ENCODE measurements at regions not wholly inside any gene's neighbourhood (a gene's known extent, or its start where the extent isn't known, plus 50 kb on each side); places are given as distances from the start of the nearest gene placed in this dataset.

DNA sequence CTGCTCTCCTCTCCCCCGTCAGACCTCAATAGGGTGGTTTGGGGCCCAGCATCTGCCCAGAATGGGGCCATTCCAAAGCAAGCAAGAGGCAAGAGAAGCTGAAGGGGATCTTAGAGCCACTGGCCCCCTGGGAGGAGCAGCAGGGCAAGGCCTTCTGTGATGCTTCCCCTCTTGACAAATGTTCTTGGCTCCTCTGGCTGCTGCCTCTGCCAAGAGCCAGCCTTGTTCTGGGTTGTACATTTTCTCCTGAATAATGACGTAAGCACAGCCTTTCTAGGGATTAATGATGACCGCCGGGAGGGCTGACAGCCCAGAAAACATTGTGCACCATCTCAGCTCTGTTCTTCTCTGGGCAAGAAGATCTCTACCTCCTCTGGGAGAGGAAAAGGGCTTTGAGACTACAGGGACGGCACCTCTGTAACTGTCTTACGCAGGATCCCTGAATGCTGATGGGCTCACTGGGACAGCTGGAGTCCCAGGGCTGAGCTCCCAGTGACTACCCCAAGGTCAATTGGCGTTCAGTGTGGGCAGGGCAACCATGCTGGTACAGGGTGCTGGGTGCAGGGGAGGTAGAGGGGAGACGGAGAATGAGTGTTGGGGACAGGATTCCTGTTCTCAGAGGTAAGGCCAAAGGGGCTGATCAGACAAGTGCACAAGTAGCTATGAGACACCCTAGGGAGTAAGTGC is 253.3 kb downstream of the FAM43A start:
- Histone ChIP-seq H4K20me1 (ENCODE audit: insufficient read depth, low read length) (no peaks in the 10 kb centered on the region), H3K9me3 (ENCODE audit: low read length) (no peaks in the 10 kb centered on the region), H3K4me3 (replicated peaks in 1 of 3; ENCODE audit: insufficient read depth in 1 of 3, low read depth in 2 of 3, low read length in 3 of 3) (no peak overlapping the region), H3K4me1 (ENCODE audit: insufficient read depth, low read length) (no peaks in the 10 kb centered on the region), H3K36me3 (replicated peaks in 1 of 2; ENCODE audit: control insufficient read depth in 1 of 2, insufficient read depth in 2 of 2, low read length in 2 of 2) (no peaks in the 10 kb centered on the region), H3K79me2 (ENCODE audit: insufficient read depth, low read length) (no peaks in the 10 kb centered on the region), H3K4me2 (ENCODE audit: low read depth, low read length) (no peak overlapping the region), H3K27ac (ENCODE audit: extremely low read length, insufficient read depth, low read length) (no peak overlapping the region), H3K27me3 (ENCODE audit: control insufficient read depth in 1 of 2, insufficient read depth in 2 of 2, low read length in 2 of 2) (peaks cover 0 to 38% of the 10 kb centered on the region in 2 experiments; a peak in 3 of 5 replicates), H2AFZ (ENCODE audit: low read length) (no peak overlapping the region), H3K9ac (ENCODE audit: insufficient read depth, low read depth, low read length) (no peak overlapping the region)
- in situ Hi-C loops (cut with HindIII; ENCODE audit: extremely low pct_ligation_motif_present, low pct_unique_long_range_greater_than_20kb): no loop called here
- no peak for DNase-seq (ENCODE audit: low spot score)
- no peak for ATAC-seq
- FAIRE-seq: no peak
- intact Hi-C loops (cut with micrococcal nuclease; ENCODE audit: unreplicated experiment): no loop called here
- no TSS peak for BruUV-seq (replicated peaks)
- CTCF ChIA-PET (ENCODE audit: low intra/inter-chr PET ratio, low total read pairs): no interaction called here
- WGBS (ENCODE audit: low lambda C conversion rate): 28% methylated on average over 6 of the region's 8 CpGs
- POLR2A ChIA-PET: no interaction called here
- TF ChIP-seq SALL1 (CRISPR knock-in tag; IDR thresholded peaks at IDR 0.05) (no peak), ZNF768 (CRISPR knock-in tag; IDR thresholded peaks at IDR 0.05) (no peak), KDM2A (CRISPR knock-in tag; IDR thresholded peaks at IDR 0.05; ENCODE audit: borderline replicate concordance, low read depth) (no peak), ZFP41 (CRISPR knock-in tag; IDR thresholded peaks at IDR 0.05; ENCODE audit: borderline replicate concordance) (no peak), SMAD9 (CRISPR knock-in tag; IDR thresholded peaks at IDR 0.05) (no peak), ZNF569 (CRISPR knock-in tag; IDR thresholded peaks at IDR 0.05; ENCODE audit: borderline replicate concordance) (no peak), NR2F2 (IDR thresholded peaks at IDR 0.05; ENCODE audit: borderline replicate concordance, low read depth) (no peak), ZNF383 (CRISPR knock-in tag; IDR thresholded peaks at IDR 0.05; ENCODE audit: borderline replicate concordance) (no peak), FIP1L1 (IDR thresholded peaks at IDR 0.05; ENCODE audit: borderline replicate concordance, insufficient read depth, low read depth, low read length) (no peak), TBL1XR1 (IDR thresholded peaks at IDR 0.05; ENCODE audit: borderline replicate concordance, low read length, partially characterized antibody) (no peak)
- TF ChIP-seq, protein P1, sequence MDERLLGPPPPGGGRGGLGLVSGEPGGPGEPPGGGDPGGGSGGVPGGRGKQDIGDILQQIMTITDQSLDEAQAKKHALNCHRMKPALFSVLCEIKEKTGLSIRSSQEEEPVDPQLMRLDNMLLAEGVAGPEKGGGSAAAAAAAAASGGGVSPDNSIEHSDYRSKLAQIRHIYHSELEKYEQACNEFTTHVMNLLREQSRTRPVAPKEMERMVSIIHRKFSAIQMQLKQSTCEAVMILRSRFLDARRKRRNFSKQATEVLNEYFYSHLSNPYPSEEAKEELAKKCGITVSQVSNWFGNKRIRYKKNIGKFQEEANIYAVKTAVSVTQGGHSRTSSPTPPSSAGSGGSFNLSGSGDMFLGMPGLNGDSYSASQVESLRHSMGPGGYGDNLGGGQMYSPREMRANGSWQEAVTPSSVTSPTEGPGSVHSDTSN (CRISPR knock-in tag; IDR thresholded peaks at IDR 0.05): no peak
- TF ChIP-seq, protein P2, sequence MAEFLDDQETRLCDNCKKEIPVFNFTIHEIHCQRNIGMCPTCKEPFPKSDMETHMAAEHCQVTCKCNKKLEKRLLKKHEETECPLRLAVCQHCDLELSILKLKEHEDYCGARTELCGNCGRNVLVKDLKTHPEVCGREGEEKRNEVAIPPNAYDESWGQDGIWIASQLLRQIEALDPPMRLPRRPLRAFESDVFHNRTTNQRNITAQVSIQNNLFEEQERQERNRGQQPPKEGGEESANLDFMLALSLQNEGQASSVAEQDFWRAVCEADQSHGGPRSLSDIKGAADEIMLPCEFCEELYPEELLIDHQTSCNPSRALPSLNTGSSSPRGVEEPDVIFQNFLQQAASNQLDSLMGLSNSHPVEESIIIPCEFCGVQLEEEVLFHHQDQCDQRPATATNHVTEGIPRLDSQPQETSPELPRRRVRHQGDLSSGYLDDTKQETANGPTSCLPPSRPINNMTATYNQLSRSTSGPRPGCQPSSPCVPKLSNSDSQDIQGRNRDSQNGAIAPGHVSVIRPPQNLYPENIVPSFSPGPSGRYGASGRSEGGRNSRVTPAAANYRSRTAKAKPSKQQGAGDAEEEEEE (CRISPR knock-in tag; IDR thresholded peaks at IDR 0.05; ENCODE audit: borderline replicate concordance): no peak
- TF ChIP-seq, protein P3, sequence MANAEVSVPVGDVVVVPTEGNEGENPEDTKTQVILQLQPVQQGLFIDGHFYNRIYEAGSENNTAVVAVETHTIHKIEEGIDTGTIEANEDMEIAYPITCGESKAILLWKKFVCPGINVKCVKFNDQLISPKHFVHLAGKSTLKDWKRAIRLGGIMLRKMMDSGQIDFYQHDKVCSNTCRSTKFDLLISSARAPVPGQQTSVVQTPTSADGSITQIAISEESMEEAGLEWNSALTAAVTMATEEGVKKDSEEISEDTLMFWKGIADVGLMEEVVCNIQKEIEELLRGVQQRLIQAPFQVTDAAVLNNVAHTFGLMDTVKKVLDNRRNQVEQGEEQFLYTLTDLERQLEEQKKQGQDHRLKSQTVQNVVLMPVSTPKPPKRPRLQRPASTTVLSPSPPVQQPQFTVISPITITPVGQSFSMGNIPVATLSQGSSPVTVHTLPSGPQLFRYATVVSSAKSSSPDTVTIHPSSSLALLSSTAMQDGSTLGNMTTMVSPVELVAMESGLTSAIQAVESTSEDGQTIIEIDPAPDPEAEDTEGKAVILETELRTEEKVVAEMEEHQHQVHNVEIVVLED (CRISPR knock-in tag; IDR thresholded peaks at IDR 0.05; ENCODE audit: borderline replicate concordance): no peak
- TF ChIP-seq, protein P4, sequence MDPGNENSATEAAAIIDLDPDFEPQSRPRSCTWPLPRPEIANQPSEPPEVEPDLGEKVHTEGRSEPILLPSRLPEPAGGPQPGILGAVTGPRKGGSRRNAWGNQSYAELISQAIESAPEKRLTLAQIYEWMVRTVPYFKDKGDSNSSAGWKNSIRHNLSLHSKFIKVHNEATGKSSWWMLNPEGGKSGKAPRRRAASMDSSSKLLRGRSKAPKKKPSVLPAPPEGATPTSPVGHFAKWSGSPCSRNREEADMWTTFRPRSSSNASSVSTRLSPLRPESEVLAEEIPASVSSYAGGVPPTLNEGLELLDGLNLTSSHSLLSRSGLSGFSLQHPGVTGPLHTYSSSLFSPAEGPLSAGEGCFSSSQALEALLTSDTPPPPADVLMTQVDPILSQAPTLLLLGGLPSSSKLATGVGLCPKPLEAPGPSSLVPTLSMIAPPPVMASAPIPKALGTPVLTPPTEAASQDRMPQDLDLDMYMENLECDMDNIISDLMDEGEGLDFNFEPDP (CRISPR knock-in tag; conservative IDR thresholded peaks at IDR 0.05): no peak
- TF ChIP-seq, protein P5, sequence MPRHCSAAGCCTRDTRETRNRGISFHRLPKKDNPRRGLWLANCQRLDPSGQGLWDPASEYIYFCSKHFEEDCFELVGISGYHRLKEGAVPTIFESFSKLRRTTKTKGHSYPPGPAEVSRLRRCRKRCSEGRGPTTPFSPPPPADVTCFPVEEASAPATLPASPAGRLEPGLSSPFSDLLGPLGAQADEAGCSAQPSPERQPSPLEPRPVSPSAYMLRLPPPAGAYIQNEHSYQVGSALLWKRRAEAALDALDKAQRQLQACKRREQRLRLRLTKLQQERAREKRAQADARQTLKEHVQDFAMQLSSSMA (CRISPR knock-in tag; IDR thresholded peaks at IDR 0.05): no peak
- TF ChIP-seq, protein P6, sequence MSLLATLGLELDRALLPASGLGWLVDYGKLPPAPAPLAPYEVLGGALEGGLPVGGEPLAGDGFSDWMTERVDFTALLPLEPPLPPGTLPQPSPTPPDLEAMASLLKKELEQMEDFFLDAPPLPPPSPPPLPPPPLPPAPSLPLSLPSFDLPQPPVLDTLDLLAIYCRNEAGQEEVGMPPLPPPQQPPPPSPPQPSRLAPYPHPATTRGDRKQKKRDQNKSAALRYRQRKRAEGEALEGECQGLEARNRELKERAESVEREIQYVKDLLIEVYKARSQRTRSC (CRISPR knock-in tag; IDR thresholded peaks at IDR 0.05; ENCODE audit: low read depth): no peak
